ENCODE measurements at regions not wholly inside any gene's neighbourhood (a gene's known extent, or its start where the extent isn't known, plus 50 kb on each side); places are given as distances from the start of the nearest gene placed in this dataset.

DNA sequence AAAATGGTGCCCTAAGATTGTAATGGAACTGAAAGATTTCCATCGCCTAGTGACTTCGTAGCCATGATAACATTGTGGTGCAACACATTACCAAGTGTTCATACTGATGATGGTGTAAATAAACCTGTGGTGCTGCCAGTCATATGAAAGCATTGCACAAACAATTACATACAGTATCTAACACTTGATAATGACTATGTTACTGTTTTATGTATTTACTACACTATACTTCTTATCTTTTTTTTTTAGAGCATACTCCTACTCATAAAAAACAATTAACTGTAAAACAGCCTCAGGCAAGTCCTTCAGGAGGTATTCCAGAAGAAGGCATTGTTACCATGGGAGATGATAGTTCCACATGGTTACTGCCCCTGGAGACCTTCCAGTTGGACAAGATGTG is 152.7 kb upstream of the EDNRA start:
- Histone ChIP-seq H2BK120ac (ENCODE audit: low read depth, low read length) (no peak overlapping the region), H3K27ac (ENCODE audit: low read depth, low read length) (no peak overlapping the region), H3K4ac (ENCODE audit: low read depth, low read length) (no peak overlapping the region), H3K56ac (ENCODE audit: low read length) (no peak overlapping the region), H2BK15ac (replicated peaks; ENCODE audit: low read depth) (no peak overlapping the region), H3K79me1 (ENCODE audit: low read length) (no peaks in the 10 kb centered on the region), H3K4me2 (ENCODE audit: low read length) (no peak overlapping the region), H3K9ac (ENCODE audit: low read length) (no peak overlapping the region), H4K5ac (ENCODE audit: low read length) (no peak overlapping the region), H3K79me2 (ENCODE audit: control insufficient read depth, insufficient read depth, low read length) (no peaks in the 10 kb centered on the region), H3K4me3 (ENCODE audit: low read length) (no peak overlapping the region), H4K8ac (ENCODE audit: low read depth, low read length) (no peak overlapping the region), H3K4me1 (ENCODE audit: control insufficient read depth, low read depth, low read length) (no peaks in the 10 kb centered on the region), H3K27me3 (ENCODE audit: insufficient read depth, low read length, poor library complexity) (no peaks in the 10 kb centered on the region), H2BK5ac (ENCODE audit: low read length) (no peak overlapping the region), H3K18ac (ENCODE audit: low read length) (no peak overlapping the region), H3K23ac (ENCODE audit: low read length) (no peak overlapping the region), H3K36me3 (ENCODE audit: control insufficient read depth, insufficient read depth, low read length) (no peaks in the 10 kb centered on the region), H2AK5ac (ENCODE audit: low read length) (no peak overlapping the region)
- DNase-seq, result no peak
- WGBS (ENCODE audit: extremely low coverage, insufficient coverage, low lambda C conversion rate), result no CpG with 5 or more reads among the region's 2 CpGs

DNA sequence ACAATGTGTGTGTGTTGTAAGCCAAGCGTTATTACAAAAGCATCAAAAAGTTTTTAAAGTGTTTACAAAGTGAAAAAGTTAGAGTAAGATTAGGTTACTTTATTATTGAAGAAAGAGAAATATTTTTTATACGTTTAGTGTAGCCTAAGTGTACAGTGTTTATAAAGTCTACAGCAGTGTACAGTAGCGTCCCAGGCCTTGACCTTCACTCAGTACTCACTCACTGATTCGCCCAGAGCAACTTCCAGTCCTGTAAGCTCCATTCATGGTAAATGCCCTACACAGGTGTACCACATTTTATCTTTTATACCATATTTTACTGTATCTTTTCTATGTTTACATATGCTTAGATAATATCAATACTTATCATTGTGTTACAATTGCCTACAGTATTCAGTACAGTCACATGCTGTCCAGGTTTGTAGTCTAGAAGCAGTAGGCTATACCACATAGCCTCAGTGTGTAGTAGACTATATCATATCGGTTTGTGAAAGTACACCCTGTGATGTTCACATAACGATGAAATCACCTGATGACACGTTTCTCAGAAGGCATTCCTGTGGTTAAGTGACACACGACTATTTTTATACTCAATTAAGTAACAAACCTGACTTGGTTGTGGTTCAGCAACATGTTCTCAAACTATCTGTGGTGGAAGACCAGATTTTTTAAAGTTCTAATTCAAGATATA is 152.0 kb upstream of the EDNRA start:
- Histone ChIP-seq H3K4me2 (ENCODE audit: low read length) (no peak overlapping the region), H3K18ac (ENCODE audit: low read length) (no peak overlapping the region), H3K4ac (ENCODE audit: low read depth, low read length) (no peak overlapping the region), H3K79me1 (ENCODE audit: low read length) (no peaks in the 10 kb centered on the region), H4K8ac (ENCODE audit: low read depth, low read length) (no peak overlapping the region), H3K79me2 (ENCODE audit: control insufficient read depth, insufficient read depth, low read length) (no peaks in the 10 kb centered on the region), H3K27me3 (ENCODE audit: insufficient read depth, low read length, poor library complexity) (no peaks in the 10 kb centered on the region), H3K23ac (ENCODE audit: low read length) (no peak overlapping the region), H3K9ac (ENCODE audit: low read length) (no peak overlapping the region), H3K27ac (ENCODE audit: low read depth, low read length) (no peak overlapping the region), H2BK15ac (replicated peaks; ENCODE audit: low read depth) (no peak overlapping the region), H2AK5ac (ENCODE audit: low read length) (no peak overlapping the region), H2BK5ac (ENCODE audit: low read length) (no peak overlapping the region), H3K56ac (ENCODE audit: low read length) (no peak overlapping the region), H3K36me3 (ENCODE audit: control insufficient read depth, insufficient read depth, low read length) (no peaks in the 10 kb centered on the region), H2BK120ac (ENCODE audit: low read depth, low read length) (no peak overlapping the region), H3K4me3 (ENCODE audit: low read length) (no peak overlapping the region), H4K5ac (ENCODE audit: low read length) (no peak overlapping the region), H3K4me1 (ENCODE audit: control insufficient read depth, low read depth, low read length) (no peaks in the 10 kb centered on the region)
- DNase-seq, result no peak
- 100% methylated on average over 1 of the region's 8 CpGs for WGBS (ENCODE audit: extremely low coverage, insufficient coverage, low lambda C conversion rate)

DNA sequence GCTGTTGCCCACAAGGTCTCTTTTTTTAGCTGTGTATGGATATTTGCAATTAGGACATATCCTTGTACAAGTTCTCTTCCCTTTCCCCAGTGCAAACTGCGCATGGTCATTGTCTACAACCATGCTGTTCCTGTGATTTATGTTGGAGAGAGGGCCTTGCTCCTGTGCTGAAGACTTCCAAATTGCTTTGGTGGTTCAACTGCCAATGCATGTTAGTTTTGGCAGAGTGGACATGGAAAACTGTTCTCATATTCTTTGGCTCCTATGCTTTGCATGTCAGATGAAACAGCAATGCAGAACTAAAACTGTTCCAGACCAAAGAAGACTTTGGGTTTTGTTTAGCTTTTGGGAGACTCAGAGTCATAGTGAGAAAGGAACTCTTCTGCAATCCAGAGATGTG is 148.8 kb upstream of the EDNRA start:
- DNase-seq, result no peak

GRCh38 chr4:147334478-147334877 is 146.4 kb upstream of the EDNRA start:
- Histone ChIP-seq H2AK5ac (ENCODE audit: low read length) (no peak overlapping the region), H2BK15ac (replicated peaks; ENCODE audit: low read depth) (no peak overlapping the region), H3K23ac (ENCODE audit: low read length) (no peak overlapping the region), H4K5ac (ENCODE audit: low read length) (no peak overlapping the region), H4K8ac (ENCODE audit: low read depth, low read length) (no peak overlapping the region), H3K79me1 (ENCODE audit: low read length) (no peaks in the 10 kb centered on the region), H3K36me3 (ENCODE audit: control insufficient read depth, insufficient read depth, low read length) (no peaks in the 10 kb centered on the region), H3K4me2 (ENCODE audit: low read length) (no peak overlapping the region), H3K18ac (ENCODE audit: low read length) (no peak overlapping the region), H3K27ac (ENCODE audit: low read depth, low read length) (no peak overlapping the region), H3K79me2 (ENCODE audit: control insufficient read depth, insufficient read depth, low read length) (no peaks in the 10 kb centered on the region), H3K4me1 (ENCODE audit: control insufficient read depth, low read depth, low read length) (no peaks in the 10 kb centered on the region), H3K27me3 (ENCODE audit: insufficient read depth, low read length, poor library complexity) (no peaks in the 10 kb centered on the region), H3K56ac (ENCODE audit: low read length) (no peak overlapping the region), H3K4ac (ENCODE audit: low read depth, low read length) (no peak overlapping the region), H2BK5ac (ENCODE audit: low read length) (no peak overlapping the region), H3K4me3 (ENCODE audit: low read length) (no peak overlapping the region), H3K9ac (ENCODE audit: low read length) (no peak overlapping the region), H2BK120ac (ENCODE audit: low read depth, low read length) (no peak overlapping the region)
- no peak for DNase-seq
- WGBS (ENCODE audit: extremely low coverage, insufficient coverage, low lambda C conversion rate), result no CpG with 5 or more reads among the region's 1 CpG

More for the DNA sequence above, 148.8 kb upstream of the EDNRA start:
- Histone ChIP-seq H3K4me1 (ENCODE audit: control insufficient read depth, low read depth, low read length) (no peaks in the 10 kb centered on the region), H3K79me2 (ENCODE audit: control insufficient read depth, insufficient read depth, low read length) (no peaks in the 10 kb centered on the region), H4K8ac (ENCODE audit: low read depth, low read length) (no peak overlapping the region), H4K5ac (ENCODE audit: low read length) (no peak overlapping the region), H2AK5ac (ENCODE audit: low read length) (no peak overlapping the region), H3K4ac (ENCODE audit: low read depth, low read length) (no peak overlapping the region), H3K4me2 (ENCODE audit: low read length) (no peak overlapping the region), H3K27me3 (ENCODE audit: insufficient read depth, low read length, poor library complexity) (no peaks in the 10 kb centered on the region), H3K18ac (ENCODE audit: low read length) (no peak overlapping the region), H3K23ac (ENCODE audit: low read length) (no peak overlapping the region), H3K27ac (ENCODE audit: low read depth, low read length) (no peak overlapping the region), H3K9ac (ENCODE audit: low read length) (no peak overlapping the region), H2BK15ac (replicated peaks; ENCODE audit: low read depth) (no peak overlapping the region), H2BK5ac (ENCODE audit: low read length) (no peak overlapping the region), H3K79me1 (ENCODE audit: low read length) (no peaks in the 10 kb centered on the region), H3K4me3 (ENCODE audit: low read length) (no peak overlapping the region), H2BK120ac (ENCODE audit: low read depth, low read length) (no peak overlapping the region), H3K36me3 (ENCODE audit: control insufficient read depth, insufficient read depth, low read length) (no peaks in the 10 kb centered on the region), H3K56ac (ENCODE audit: low read length) (no peak overlapping the region)
- WGBS (ENCODE audit: extremely low coverage, insufficient coverage, low lambda C conversion rate), result no CpG with 5 or more reads among the region's 1 CpG

GRCh38 chr4:147335183-147335582 is 145.7 kb upstream of the EDNRA start:
- no peak overlapping the region for H3K4me2 ChIP-seq (ENCODE audit: low read length)
- no peak overlapping the region for H3K18ac ChIP-seq (ENCODE audit: low read length)
- H3K36me3 ChIP-seq (ENCODE audit: control insufficient read depth, insufficient read depth, low read length), result no peaks in the 10 kb centered on the region
- H2AK5ac ChIP-seq (ENCODE audit: low read length), result no peak overlapping the region
- no peak overlapping the region for H3K27ac ChIP-seq (ENCODE audit: low read depth, low read length)
- H3K9ac ChIP-seq (ENCODE audit: low read length), result no peak overlapping the region
- H3K27me3 ChIP-seq (ENCODE audit: insufficient read depth, low read length, poor library complexity), result no peaks in the 10 kb centered on the region
- H3K4me1 ChIP-seq (ENCODE audit: control insufficient read depth, low read depth, low read length), result no peaks in the 10 kb centered on the region
- no peak overlapping the region for H2BK15ac ChIP-seq (replicated peaks; ENCODE audit: low read depth)
- no peak overlapping the region for H2BK120ac ChIP-seq (ENCODE audit: low read depth, low read length)
- no peak for DNase-seq
- H3K79me2 ChIP-seq (ENCODE audit: control insufficient read depth, insufficient read depth, low read length), result no peaks in the 10 kb centered on the region
- no CpG with 5 or more reads among the region's 1 CpG for WGBS (ENCODE audit: extremely low coverage, insufficient coverage, low lambda C conversion rate)
- no peak overlapping the region for H3K4me3 ChIP-seq (ENCODE audit: low read length)
- H3K79me1 ChIP-seq (ENCODE audit: low read length), result no peaks in the 10 kb centered on the region
- no peak overlapping the region for H3K56ac ChIP-seq (ENCODE audit: low read length)
- H4K5ac ChIP-seq (ENCODE audit: low read length), result no peak overlapping the region
- no peak overlapping the region for H4K8ac ChIP-seq (ENCODE audit: low read depth, low read length)
- H3K4ac ChIP-seq (ENCODE audit: low read depth, low read length), result no peak overlapping the region
- no peak overlapping the region for H2BK5ac ChIP-seq (ENCODE audit: low read length)
- no peak overlapping the region for H3K23ac ChIP-seq (ENCODE audit: low read length)

DNA sequence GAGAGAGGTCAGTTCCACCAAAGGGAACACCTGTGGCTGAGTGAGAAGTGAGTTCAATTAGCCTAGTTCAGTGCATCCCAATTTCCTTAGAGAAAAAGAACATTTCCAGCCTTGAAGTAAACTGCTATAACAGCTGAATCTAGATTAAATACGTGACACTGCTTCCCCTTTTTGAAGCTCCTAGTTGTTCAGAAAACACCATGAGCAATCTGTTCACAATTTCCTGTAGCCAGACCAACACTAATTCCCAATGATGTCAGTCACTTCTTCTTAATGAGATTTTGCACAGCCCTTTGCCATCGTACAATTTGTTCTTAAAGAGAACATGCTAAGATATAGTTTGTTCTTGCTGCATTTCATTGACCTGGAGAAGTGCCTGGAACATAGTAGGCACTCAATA is 144.6 kb upstream of the EDNRA start:
- H2BK120ac ChIP-seq (ENCODE audit: low read depth, low read length), result no peak overlapping the region
- H3K9ac ChIP-seq (ENCODE audit: low read length), result no peak overlapping the region
- H3K4me2 ChIP-seq (ENCODE audit: low read length), result no peak overlapping the region
- no peak overlapping the region for H3K18ac ChIP-seq (ENCODE audit: low read length)
- H3K79me2 ChIP-seq (ENCODE audit: control insufficient read depth, insufficient read depth, low read length), result no peaks in the 10 kb centered on the region
- no peak overlapping the region for H3K56ac ChIP-seq (ENCODE audit: low read length)
- no peak overlapping the region for H2BK5ac ChIP-seq (ENCODE audit: low read length)
- no peak overlapping the region for H2BK15ac ChIP-seq (replicated peaks; ENCODE audit: low read depth)
- H3K36me3 ChIP-seq (ENCODE audit: control insufficient read depth, insufficient read depth, low read length), result no peaks in the 10 kb centered on the region
- DNase-seq, result no peak
- H3K27me3 ChIP-seq (ENCODE audit: insufficient read depth, low read length, poor library complexity), result no peaks in the 10 kb centered on the region
- H4K8ac ChIP-seq (ENCODE audit: low read depth, low read length), result no peak overlapping the region
- no peak overlapping the region for H3K4ac ChIP-seq (ENCODE audit: low read depth, low read length)
- no peak overlapping the region for H3K23ac ChIP-seq (ENCODE audit: low read length)
- H3K4me1 ChIP-seq (ENCODE audit: control insufficient read depth, low read depth, low read length), result no peaks in the 10 kb centered on the region
- H3K4me3 ChIP-seq (ENCODE audit: low read length), result no peak overlapping the region
- no peak overlapping the region for H2AK5ac ChIP-seq (ENCODE audit: low read length)
- WGBS (ENCODE audit: extremely low coverage, insufficient coverage, low lambda C conversion rate), result no CpG with 5 or more reads among the region's 2 CpGs
- H3K27ac ChIP-seq (ENCODE audit: low read depth, low read length), result no peak overlapping the region
- H3K79me1 ChIP-seq (ENCODE audit: low read length), result no peaks in the 10 kb centered on the region
- no peak overlapping the region for H4K5ac ChIP-seq (ENCODE audit: low read length)
